ENCODE measurements at regions not wholly inside any gene's neighbourhood (a gene's known extent, or its start where the extent isn't known, plus 50 kb on each side); places are given as distances from the start of the nearest gene placed in this dataset.

GRCh38 chr2:165033402-165033801 lies 78.1 kb upstream of the SLC38A11 start:
- no peak for FAIRE-seq

GRCh38 chr2:165032559-165032958 lies 77.2 kb upstream of the SLC38A11 start:
- FAIRE-seq = no peak

GRCh38 chr2:165024199-165024598 lies 68.9 kb upstream of the SLC38A11 start:
- FAIRE-seq = no peak

GRCh38 chr2:165022781-165023180 lies 67.5 kb upstream of the SLC38A11 start:
- no peak for FAIRE-seq

GRCh38 chr2:165017966-165018596 lies 62.8 kb upstream of the SLC38A11 start:
- no peak for FAIRE-seq

- FAIRE-seq = peak; percentile 89
These were observed 61.6 kb upstream of the SLC38A11 start for GRCh38 chr2:165016772-165017411.

- FAIRE-seq = no peak
These were observed 59.8 kb upstream of the SLC38A11 start for GRCh38 chr2:165015052-165015642.

- no peak for FAIRE-seq
These were observed 58.8 kb upstream of the SLC38A11 start for GRCh38 chr2:165013944-165014619.

GRCh38 chr2:165011199-165011598 lies 55.9 kb upstream of the SLC38A11 start:
- FAIRE-seq = no peak

GRCh38 chr2:165010556-165010955 lies 55.2 kb upstream of the SLC38A11 start:
- FAIRE-seq = no peak

- FAIRE-seq = no peak
These were observed 54.1 kb upstream of the SLC38A11 start for GRCh38 chr2:165009466-165009865.

- no peak for FAIRE-seq
These were observed 53.5 kb upstream of the SLC38A11 start for GRCh38 chr2:165008730-165009315.

GRCh38 chr2:165007161-165007744 lies 51.9 kb upstream of the SLC38A11 start:
- FAIRE-seq = no peak
